ENCODE measurements at regions not wholly inside any gene's neighbourhood (a gene's known extent, or its start where the extent isn't known, plus 50 kb on each side); places are given as distances from the start of the nearest gene placed in this dataset.

DNA sequence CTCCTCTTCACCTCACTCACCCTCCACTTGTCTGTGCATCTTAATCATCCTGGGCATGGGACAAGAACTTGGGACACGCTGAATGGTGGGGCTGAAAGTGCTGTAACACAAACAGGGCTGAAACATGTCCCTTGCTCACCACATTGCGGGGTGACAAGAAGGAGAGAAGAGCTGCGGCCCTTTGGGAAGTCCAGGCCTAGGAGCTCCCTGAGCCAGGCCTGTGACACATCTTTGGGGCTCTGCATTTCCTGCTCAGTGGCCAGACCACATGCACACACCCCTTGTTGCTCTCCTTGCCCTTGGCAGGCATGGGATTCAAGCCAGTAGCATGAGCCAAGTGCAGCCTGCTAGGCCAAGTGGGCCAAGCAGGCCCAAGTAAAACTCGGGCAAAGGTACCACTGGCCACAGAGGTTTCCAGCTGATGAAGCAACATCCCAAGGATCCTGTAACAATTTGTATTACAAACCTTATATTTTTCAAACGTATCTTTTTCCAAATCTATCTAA, 1384.3 kb upstream of the PCDH20 start:
- Histone ChIP-seq H3K4me1 (ENCODE audit: insufficient read depth) (no peaks in the 10 kb centered on the region), H2AFZ (no peak overlapping the region), H3K9me2 (ENCODE audit: insufficient read depth) (no peaks in the 10 kb centered on the region), H4K20me1 (replicated peaks; ENCODE audit: insufficient read depth) (no peaks in the 10 kb centered on the region), H3K27ac (ENCODE audit: low read depth) (no peak overlapping the region), H3K79me2 (replicated peaks; ENCODE audit: insufficient read depth) (no peaks in the 10 kb centered on the region), H3K4me3 (no peak overlapping the region), H3K4me2 (no peak overlapping the region), H3F3A (replicated peaks; ENCODE audit: low read depth) (no peaks in the 10 kb centered on the region), H3K27me3 (ENCODE audit: insufficient read depth) (no peaks in the 10 kb centered on the region), H3K36me3 (ENCODE audit: insufficient read depth) (no peaks in the 10 kb centered on the region)
- TF ChIP-seq ZNF331 (CRISPR knock-in tag; IDR thresholded peaks at IDR 0.05; ENCODE audit: low read depth) (no peak), JUNB (IDR thresholded peaks at IDR 0.05; ENCODE audit: unreplicated experiment) (no peak), ZNF114 (CRISPR knock-in tag; IDR thresholded peaks at IDR 0.05) (no peak), STAT1 (IDR thresholded peaks at IDR 0.05; ENCODE audit: unreplicated experiment) (no peak), POLR2AphosphoS5 (IDR thresholded peaks at IDR 0.05; ENCODE audit: low read depth) (no peak), CREB1 (CRISPR knock-in tag; IDR thresholded peaks at IDR 0.05; ENCODE audit: low read depth) (no peak)
- TF ChIP-seq, protein P1, sequence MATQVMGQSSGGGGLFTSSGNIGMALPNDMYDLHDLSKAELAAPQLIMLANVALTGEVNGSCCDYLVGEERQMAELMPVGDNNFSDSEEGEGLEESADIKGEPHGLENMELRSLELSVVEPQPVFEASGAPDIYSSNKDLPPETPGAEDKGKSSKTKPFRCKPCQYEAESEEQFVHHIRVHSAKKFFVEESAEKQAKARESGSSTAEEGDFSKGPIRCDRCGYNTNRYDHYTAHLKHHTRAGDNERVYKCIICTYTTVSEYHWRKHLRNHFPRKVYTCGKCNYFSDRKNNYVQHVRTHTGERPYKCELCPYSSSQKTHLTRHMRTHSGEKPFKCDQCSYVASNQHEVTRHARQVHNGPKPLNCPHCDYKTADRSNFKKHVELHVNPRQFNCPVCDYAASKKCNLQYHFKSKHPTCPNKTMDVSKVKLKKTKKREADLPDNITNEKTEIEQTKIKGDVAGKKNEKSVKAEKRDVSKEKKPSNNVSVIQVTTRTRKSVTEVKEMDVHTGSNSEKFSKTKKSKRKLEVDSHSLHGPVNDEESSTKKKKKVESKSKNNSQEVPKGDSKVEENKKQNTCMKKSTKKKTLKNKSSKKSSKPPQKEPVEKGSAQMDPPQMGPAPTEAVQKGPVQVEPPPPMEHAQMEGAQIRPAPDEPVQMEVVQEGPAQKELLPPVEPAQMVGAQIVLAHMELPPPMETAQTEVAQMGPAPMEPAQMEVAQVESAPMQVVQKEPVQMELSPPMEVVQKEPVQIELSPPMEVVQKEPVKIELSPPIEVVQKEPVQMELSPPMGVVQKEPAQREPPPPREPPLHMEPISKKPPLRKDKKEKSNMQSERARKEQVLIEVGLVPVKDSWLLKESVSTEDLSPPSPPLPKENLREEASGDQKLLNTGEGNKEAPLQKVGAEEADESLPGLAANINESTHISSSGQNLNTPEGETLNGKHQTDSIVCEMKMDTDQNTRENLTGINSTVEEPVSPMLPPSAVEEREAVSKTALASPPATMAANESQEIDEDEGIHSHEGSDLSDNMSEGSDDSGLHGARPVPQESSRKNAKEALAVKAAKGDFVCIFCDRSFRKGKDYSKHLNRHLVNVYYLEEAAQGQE (IDR thresholded peaks at IDR 0.05; ENCODE audit: unreplicated experiment): no peak
- Mint-ChIP-seq H3K9me3 (no peaks in the 10 kb centered on the region), H3K27ac (no peak overlapping the region), H3K4me3 (no peak overlapping the region), H3K27me3 (ENCODE audit: insufficient read depth, low read depth, poor library complexity) (no peaks in the 10 kb centered on the region), H3K4me1 (no peaks in the 10 kb centered on the region), H3K36me3 (ENCODE audit: low read depth) (no peaks in the 10 kb centered on the region)
- ATAC-seq (no peak), DNase-seq (ENCODE audit: low spot score) (no peak)

DNA sequence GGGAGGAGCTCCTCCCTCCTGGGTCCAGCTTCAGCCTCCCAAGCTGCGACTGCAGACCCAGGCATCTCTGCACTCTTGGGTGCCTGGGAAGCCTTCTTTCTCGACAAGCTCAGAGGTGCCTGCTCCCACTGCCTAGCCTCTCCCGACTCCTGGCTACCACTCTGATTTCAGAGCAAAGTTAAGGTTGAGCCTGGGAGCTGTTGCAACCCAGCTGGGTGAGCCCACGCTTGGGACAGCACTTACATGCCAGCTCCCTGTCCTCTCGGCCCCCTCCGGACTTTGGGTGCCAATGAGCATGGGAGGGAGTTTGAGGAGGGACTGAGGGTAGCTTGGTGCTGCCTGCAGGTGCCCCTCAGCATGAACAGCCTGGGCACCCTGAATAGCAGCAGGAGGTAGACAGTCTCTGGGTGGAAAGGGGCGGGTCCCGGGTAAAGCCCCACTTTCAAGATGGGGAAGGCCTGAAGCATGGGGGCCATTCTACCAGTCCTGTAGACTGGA, 1383.4 kb upstream of the PCDH20 start:
- H4K20me1 ChIP-seq (replicated peaks; ENCODE audit: insufficient read depth): no peaks in the 10 kb centered on the region
- H3K27ac ChIP-seq (ENCODE audit: low read depth): no peak overlapping the region
- H3K27ac Mint-ChIP-seq: no peak overlapping the region
- no peaks in the 10 kb centered on the region for H3K4me1 Mint-ChIP-seq
- no peaks in the 10 kb centered on the region for H3K9me3 Mint-ChIP-seq
- no peak overlapping the region for H3K4me2 ChIP-seq
- no peaks in the 10 kb centered on the region for H3K4me1 ChIP-seq (ENCODE audit: insufficient read depth)
- no peaks in the 10 kb centered on the region for H3K36me3 Mint-ChIP-seq (ENCODE audit: low read depth)
- H3K4me3 Mint-ChIP-seq: no peak overlapping the region
- H3K9me2 ChIP-seq (ENCODE audit: insufficient read depth): no peaks in the 10 kb centered on the region
- ATAC-seq (no peak), DNase-seq (ENCODE audit: low spot score) (no peak)
- H3K27me3 Mint-ChIP-seq (ENCODE audit: insufficient read depth, low read depth, poor library complexity): no peaks in the 10 kb centered on the region
- no peak for TF ChIP-seq NANOG (IDR thresholded peaks at IDR 0.05; ENCODE audit: borderline replicate concordance)
- H3K4me3 ChIP-seq: no peak overlapping the region
- H3K27me3 ChIP-seq (ENCODE audit: insufficient read depth): no peaks in the 10 kb centered on the region
- no peaks in the 10 kb centered on the region for H3K79me2 ChIP-seq (replicated peaks; ENCODE audit: insufficient read depth)
- no peaks in the 10 kb centered on the region for H3F3A ChIP-seq (replicated peaks; ENCODE audit: low read depth)
- H2AFZ ChIP-seq: no peak overlapping the region
- no peaks in the 10 kb centered on the region for H3K36me3 ChIP-seq (ENCODE audit: insufficient read depth)

All from GM23338 (cell line).